GM06990 (cell line): ENCODE measurements at regions not wholly inside any gene's neighbourhood (a gene's known extent, or its start where the extent isn't known, plus 50 kb on each side); places are given as distances from the start of the nearest gene placed in this dataset.
"Not testable (repeated sequence)": the region's sequence is repeated elsewhere in the genome, so short reads cannot be mapped to it uniquely, and the experiment has no call there.

Experiments used
- DNase-seq: peaks from one replicate; pipeline ENCODE4 v3.0.0-alpha.2; 2011; ENCODE audit not compliant: insufficient read length; ENCODE audit errors: extremely low read depth
- H3K27me3 ChIP-seq: replicated peaks from 2 replicates; pipeline ENCODE4 v1.6.0; 2011; ENCODE audit warnings: low read length; ENCODE audit not compliant: control insufficient read depth, insufficient read depth
- H3K36me3 ChIP-seq: 2 replicates; pipeline ENCODE4 v1.5.1; 2011; ENCODE audit warnings: low read length; ENCODE audit not compliant: control insufficient read depth, insufficient read depth
- H3K4me3 ChIP-seq: replicated peaks from 2 replicates; pipeline ENCODE4 v1.5.1; 2011; ENCODE audit warnings: low read depth, mild to moderate bottlenecking, control low read depth, low read length
- CTCF ChIP-seq: IDR thresholded peaks from 2 replicates; pipeline ENCODE4 v1.5.1; 2011; ENCODE audit warnings: low read length, control low read depth, mild to moderate bottlenecking, inconsistent platforms; ENCODE audit not compliant: insufficient read depth, poor library complexity, severe bottlenecking

DNA sequence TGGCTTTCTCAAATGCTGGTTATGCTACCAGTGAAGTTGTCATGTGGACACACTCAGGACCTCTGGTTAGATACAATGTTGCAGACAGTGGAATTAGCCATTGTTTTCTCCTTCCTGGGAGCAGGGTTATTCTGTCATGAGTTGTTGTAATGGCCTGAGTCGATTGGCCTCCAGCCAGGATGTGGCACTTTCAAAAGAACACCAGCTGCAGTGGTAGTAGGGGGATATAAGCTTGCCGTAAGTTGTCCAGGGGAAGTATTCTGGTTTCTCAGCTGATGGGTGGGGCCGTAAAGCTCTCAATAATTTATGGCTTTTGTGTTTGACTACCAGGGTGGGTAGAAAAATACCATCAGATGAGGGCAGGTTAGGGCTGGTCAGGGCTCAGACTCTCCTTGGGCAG is 697.5 kb upstream of the GNPDA2 start:
- TF ChIP-seq CTCF: no peak
- H3K27me3 ChIP-seq: no peaks in the 10 kb centered on the region
- H3K4me3 ChIP-seq: no peak overlapping the region
- DNase-seq: no peak
- H3K36me3 ChIP-seq: no peaks in the 10 kb centered on the region

GRCh38 chr4:45420091-45420674 is 693.8 kb upstream of the GNPDA2 start:
- not testable (repeated sequence) for H3K36me3 ChIP-seq

GRCh38 chr4:45410701-45411210 is 684.4 kb upstream of the GNPDA2 start:
- no peak overlapping the region for H3K4me3 ChIP-seq
- H3K27me3 ChIP-seq: no peaks in the 10 kb centered on the region
- no peaks in the 10 kb centered on the region for H3K36me3 ChIP-seq
- DNase-seq: no peak
- no peak for TF ChIP-seq CTCF

More at GRCh38 chr4:45420091-45420674, 693.8 kb upstream of the GNPDA2 start:
- H3K27me3 ChIP-seq, DNase-seq, H3K4me3 ChIP-seq: not testable (repeated sequence)

DNA sequence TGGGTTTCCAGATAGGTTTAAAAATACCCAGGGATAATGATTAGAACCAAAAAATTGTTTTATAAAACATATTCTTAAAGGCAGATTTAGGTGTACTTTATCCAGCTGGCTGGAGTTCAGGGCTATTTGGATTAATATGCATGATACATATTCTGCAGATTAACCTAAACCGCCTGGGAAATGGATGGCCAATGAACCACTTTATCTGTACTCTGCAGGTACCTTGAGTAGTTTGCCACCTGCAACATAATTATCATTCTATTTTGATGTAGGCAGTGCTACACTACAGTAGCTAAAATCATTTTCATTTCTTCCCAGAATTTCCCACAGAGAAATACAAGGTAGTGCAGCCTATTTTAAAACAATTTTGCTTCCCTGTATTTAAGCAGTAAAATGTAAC is 683.2 kb upstream of the GNPDA2 start:
- no peaks in the 10 kb centered on the region for H3K36me3 ChIP-seq
- DNase-seq: no peak
- no peak for TF ChIP-seq CTCF

DNA sequence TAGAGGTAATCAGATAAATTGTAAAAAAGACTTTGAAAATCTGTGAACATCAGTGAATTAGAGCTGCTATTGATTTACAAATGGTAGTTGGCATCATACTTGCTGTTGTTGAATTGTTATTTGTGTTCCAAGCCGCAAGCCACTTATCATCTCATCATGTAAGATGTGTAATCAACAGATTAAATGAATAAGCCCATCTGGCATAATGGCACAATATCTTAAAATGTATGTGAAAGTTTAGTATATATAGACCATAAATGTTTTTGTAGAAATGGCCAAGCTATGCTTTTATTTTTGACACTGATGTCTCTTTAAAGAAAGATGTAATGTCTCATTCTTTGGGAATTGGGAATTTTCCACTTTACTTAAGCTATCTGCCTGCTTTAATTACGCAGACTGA is 682.6 kb upstream of the GNPDA2 start:
- no peaks in the 10 kb centered on the region for H3K27me3 ChIP-seq
- H3K36me3 ChIP-seq: no peaks in the 10 kb centered on the region
- TF ChIP-seq CTCF: no peak
- no peak for DNase-seq
- no peak overlapping the region for H3K4me3 ChIP-seq

More for the DNA sequence above, 683.2 kb upstream of the GNPDA2 start:
- no peaks in the 10 kb centered on the region for H3K27me3 ChIP-seq
- no peak overlapping the region for H3K4me3 ChIP-seq

GRCh38 chr4:45399116-45399515 is 672.8 kb upstream of the GNPDA2 start:
- no peaks in the 10 kb centered on the region for H3K27me3 ChIP-seq
- no peak for TF ChIP-seq CTCF
- no peak overlapping the region for H3K4me3 ChIP-seq
- H3K36me3 ChIP-seq: no peaks in the 10 kb centered on the region
- DNase-seq: no peak
